HG02623 (cell line): ENCODE measurements at regions not wholly inside any gene's neighbourhood (a gene's known extent, or its start where the extent isn't known, plus 50 kb on each side); places are given as distances from the start of the nearest gene placed in this dataset.
"Not testable (repeated sequence)": the region's sequence is repeated elsewhere in the genome, so short reads cannot be mapped to it uniquely, and the experiment has no call there.

Experiments
- ATAC-seq: cut with Tn5 transposase; IDR thresholded peaks from one replicate; pipeline ENCODE4 v1.9.1; 2021; ENCODE audit warnings: moderate library complexity; ENCODE audit not compliant: unreplicated experiment

GRCh38 chr16:16613212-16613611, 234.3 kb downstream of the NPIPA7 start:
- ATAC-seq, result not testable (repeated sequence)

GRCh38 chr16:16614484-16614883, 235.5 kb downstream of the NPIPA7 start:
- ATAC-seq, result not testable (repeated sequence)

GRCh38 chr16:16618963-16619465, 240.1 kb downstream of the NPIPA7 start:
- not testable (repeated sequence) for ATAC-seq

GRCh38 chr16:16624367-16624766, 245.4 kb downstream of the NPIPA7 start:
- not testable (repeated sequence) for ATAC-seq

GRCh38 chr16:16625140-16625539, 246.2 kb downstream of the NPIPA7 start:
- not testable (repeated sequence) for ATAC-seq

- ATAC-seq, result not testable (repeated sequence)
These were observed 248.9 kb downstream of the NPIPA7 start for GRCh38 chr16:16627865-16628264.

GRCh38 chr16:16638231-16638630, 259.3 kb downstream of the NPIPA7 start:
- not testable (repeated sequence) for ATAC-seq

GRCh38 chr16:16638714-16639113, 259.8 kb downstream of the NPIPA7 start:
- ATAC-seq, result not testable (repeated sequence)

- not testable (repeated sequence) for ATAC-seq
These were observed 264.9 kb downstream of the NPIPA7 start for GRCh38 chr16:16643828-16644227.

GRCh38 chr16:16648002-16648401, 269.1 kb downstream of the NPIPA7 start:
- not testable (repeated sequence) for ATAC-seq

GRCh38 chr16:16672180-16672812, 293.4 kb downstream of the NPIPA7 start:
- ATAC-seq, result not testable (repeated sequence)

GRCh38 chr16:16674820-16675219, 295.9 kb downstream of the NPIPA7 start:
- not testable (repeated sequence) for ATAC-seq

- ATAC-seq, result not testable (repeated sequence)
These were observed 342.9 kb downstream of the NPIPA7 start for GRCh38 chr16:16721849-16722248.

- not testable (repeated sequence) for ATAC-seq
These were observed 343.7 kb downstream of the NPIPA7 start for GRCh38 chr16:16722666-16723065.

GRCh38 chr16:16723819-16724519, 345.0 kb downstream of the NPIPA7 start:
- not testable (repeated sequence) for ATAC-seq

- not testable (repeated sequence) for ATAC-seq
These were observed 348.1 kb downstream of the NPIPA7 start for GRCh38 chr16:16727048-16727447.

- ATAC-seq, result not testable (repeated sequence)
These were observed 363.6 kb downstream of the NPIPA7 start for GRCh38 chr16:16742573-16742972.

- ATAC-seq, result not testable (repeated sequence)
These were observed 376.2 kb downstream of the NPIPA7 start for GRCh38 chr16:16754992-16755667.

- no peak for ATAC-seq
These were observed 384.5 kb downstream of the NPIPA7 start for GRCh38 chr16:16763449-16763848.

- ATAC-seq, result not testable (repeated sequence)
These were observed 391.8 kb downstream of the NPIPA7 start for GRCh38 chr16:16770717-16771116.

- ATAC-seq, result no peak
These were observed 395.4 kb downstream of the NPIPA7 start for GRCh38 chr16:16774389-16774788.
